ENCODE measurements at regions not wholly inside any gene's neighbourhood (a gene's known extent, or its start where the extent isn't known, plus 50 kb on each side); places are given as distances from the start of the nearest gene placed in this dataset.

DNA sequence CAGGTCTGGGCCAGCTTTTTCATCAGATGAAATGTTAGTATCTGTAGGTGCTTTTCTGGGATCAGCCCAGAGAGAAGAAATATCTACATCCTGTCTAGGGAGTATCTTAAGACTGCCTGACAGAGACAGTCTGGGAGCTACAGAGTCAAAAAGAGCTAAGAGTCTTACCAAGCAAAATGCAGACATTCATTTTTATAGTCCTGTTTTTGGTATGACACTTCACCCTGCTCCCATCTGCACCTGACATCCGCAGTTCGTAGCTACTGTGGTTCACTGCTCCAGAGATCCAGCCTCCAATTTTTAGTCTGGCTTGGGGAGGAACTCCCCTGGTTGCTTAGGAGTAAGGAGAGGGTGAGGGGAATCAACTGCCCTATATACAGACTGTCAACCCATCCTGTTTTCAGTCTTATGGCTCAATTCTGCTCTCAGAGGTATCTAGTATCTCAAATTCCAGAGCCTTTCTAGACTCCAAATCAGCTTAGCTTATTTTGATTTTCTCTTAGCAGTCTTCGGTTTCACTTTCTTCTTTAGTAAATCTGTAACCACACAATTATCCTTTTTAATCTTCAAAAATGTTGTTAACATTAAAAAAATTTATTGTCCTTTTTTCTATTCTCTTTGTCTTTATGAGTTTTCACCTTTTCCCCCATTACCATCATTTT, 97.8 kb downstream of the TMEM100 start:
- TF ChIP-seq, protein P1, sequence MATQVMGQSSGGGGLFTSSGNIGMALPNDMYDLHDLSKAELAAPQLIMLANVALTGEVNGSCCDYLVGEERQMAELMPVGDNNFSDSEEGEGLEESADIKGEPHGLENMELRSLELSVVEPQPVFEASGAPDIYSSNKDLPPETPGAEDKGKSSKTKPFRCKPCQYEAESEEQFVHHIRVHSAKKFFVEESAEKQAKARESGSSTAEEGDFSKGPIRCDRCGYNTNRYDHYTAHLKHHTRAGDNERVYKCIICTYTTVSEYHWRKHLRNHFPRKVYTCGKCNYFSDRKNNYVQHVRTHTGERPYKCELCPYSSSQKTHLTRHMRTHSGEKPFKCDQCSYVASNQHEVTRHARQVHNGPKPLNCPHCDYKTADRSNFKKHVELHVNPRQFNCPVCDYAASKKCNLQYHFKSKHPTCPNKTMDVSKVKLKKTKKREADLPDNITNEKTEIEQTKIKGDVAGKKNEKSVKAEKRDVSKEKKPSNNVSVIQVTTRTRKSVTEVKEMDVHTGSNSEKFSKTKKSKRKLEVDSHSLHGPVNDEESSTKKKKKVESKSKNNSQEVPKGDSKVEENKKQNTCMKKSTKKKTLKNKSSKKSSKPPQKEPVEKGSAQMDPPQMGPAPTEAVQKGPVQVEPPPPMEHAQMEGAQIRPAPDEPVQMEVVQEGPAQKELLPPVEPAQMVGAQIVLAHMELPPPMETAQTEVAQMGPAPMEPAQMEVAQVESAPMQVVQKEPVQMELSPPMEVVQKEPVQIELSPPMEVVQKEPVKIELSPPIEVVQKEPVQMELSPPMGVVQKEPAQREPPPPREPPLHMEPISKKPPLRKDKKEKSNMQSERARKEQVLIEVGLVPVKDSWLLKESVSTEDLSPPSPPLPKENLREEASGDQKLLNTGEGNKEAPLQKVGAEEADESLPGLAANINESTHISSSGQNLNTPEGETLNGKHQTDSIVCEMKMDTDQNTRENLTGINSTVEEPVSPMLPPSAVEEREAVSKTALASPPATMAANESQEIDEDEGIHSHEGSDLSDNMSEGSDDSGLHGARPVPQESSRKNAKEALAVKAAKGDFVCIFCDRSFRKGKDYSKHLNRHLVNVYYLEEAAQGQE (IDR thresholded peaks at IDR 0.05; ENCODE audit: insufficient read depth in 1 of 2, low read depth in 2 of 2, low read length in 2 of 2), result no peak
- TF ChIP-seq TAF1 (IDR thresholded peaks at IDR 0.05; ENCODE audit: borderline replicate concordance, insufficient read depth, low read length) (no peak), SIN3A (IDR thresholded peaks at IDR 0.05; ENCODE audit: borderline replicate concordance, insufficient read depth, low read length) (no peak), POLR2AphosphoS5 (IDR thresholded peaks at IDR 0.05; ENCODE audit: low read depth, low read length) (no peak), FOXP2 (optimal IDR thresholded peaks at IDR 0.05; ENCODE audit: borderline replicate concordance, extremely low read depth, extremely low read length, insufficient read depth) (no peak)

DNA sequence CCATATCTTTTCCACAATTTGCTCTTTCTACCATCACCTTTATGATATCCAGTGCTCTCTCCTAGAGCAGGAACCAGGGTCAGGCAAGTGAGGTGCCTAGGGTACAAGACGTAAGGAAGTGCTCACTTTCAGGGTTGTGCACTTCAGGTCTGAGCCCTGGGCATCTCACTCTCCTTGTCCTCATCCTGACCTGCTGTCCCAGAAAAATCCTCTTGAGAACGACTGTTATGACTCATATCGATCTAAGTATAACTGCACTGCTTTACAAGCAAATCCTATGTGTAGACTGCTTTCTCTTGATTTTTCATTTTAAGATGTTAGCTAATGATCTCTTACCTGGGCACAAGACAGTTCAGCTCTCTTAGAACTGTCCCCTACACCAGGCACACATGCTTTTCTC, 100.1 kb downstream of the TMEM100 start:
- TF ChIP-seq POLR2AphosphoS5 (IDR thresholded peaks at IDR 0.05; ENCODE audit: low read depth, low read length) (no peak), SIN3A (IDR thresholded peaks at IDR 0.05; ENCODE audit: borderline replicate concordance, insufficient read depth, low read length) (no peak), FOXP2 (optimal IDR thresholded peaks at IDR 0.05; ENCODE audit: borderline replicate concordance, extremely low read depth, extremely low read length, insufficient read depth) (no peak), TAF1 (IDR thresholded peaks at IDR 0.05; ENCODE audit: borderline replicate concordance, insufficient read depth, low read length) (no peak)
- TF ChIP-seq, protein P1 (IDR thresholded peaks at IDR 0.05; ENCODE audit: insufficient read depth in 1 of 2, low read depth in 2 of 2, low read length in 2 of 2), result no peak

DNA sequence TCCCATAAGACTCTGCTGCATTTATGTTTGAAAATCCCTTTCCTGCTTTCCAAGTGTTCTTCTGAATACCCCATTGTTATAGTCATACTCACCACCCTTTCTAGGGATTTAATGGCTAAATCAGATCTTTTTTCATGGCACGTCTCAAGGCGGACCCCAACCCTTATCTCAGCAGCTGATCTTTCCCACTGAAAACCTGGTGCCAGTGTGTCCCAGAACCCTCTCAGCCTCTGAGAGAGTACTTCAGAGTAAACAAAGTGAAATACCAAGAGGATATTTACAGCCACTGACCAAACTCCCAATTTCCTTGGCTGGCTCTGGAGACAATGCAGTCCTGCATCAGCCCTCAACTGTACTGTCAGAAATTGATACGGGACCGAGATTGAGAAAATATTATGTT, 101.7 kb downstream of the TMEM100 start:
- TF ChIP-seq FOXP2 (optimal IDR thresholded peaks at IDR 0.05; ENCODE audit: borderline replicate concordance, extremely low read depth, extremely low read length, insufficient read depth) (no peak), POLR2AphosphoS5 (IDR thresholded peaks at IDR 0.05; ENCODE audit: low read depth, low read length) (no peak)

DNA sequence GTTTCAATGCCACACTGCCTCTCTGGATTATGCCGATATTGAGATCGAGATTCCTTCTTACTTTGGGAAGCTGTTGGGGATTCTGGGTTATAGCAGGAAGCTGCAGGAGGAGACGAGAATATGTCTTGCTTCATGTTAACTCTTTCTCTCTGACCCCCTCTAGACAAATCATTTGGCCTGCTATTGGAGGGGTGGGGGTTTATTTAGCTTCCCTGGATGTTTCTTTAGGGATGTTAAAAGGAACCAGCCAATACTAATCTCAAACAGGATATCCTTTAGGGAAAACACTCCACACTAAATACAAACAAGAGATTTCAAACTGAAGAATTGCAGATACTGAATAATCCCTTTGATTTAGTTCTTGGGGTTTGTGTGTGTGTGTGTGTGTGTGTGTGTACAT, 102.6 kb downstream of the TMEM100 start:
- TF ChIP-seq, protein P1 (IDR thresholded peaks at IDR 0.05; ENCODE audit: insufficient read depth in 1 of 2, low read depth in 2 of 2, low read length in 2 of 2), result no peak
- TF ChIP-seq FOXP2 (optimal IDR thresholded peaks at IDR 0.05; ENCODE audit: borderline replicate concordance, extremely low read depth, extremely low read length, insufficient read depth), result no peak

DNA sequence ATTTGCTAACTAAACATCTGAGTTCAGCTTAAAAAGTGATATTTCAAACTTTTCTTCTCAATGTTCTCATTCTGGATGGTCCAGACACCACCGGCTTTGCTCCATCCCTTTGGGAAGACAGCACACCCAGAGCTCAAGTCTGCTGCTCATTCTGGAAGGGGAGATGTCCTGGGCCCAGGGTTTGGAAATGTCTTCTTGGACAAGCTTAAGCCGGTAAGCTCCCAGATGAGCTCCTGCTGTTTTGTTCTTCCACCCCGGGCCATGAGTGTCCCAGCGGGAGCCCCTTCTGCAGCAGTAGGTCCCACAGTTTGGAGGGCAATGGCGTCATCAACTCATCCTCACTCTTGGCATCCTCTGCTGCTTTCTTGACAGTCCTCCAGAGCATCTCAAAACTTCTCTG, 105.2 kb downstream of the TMEM100 start:
- TF ChIP-seq SIN3A (IDR thresholded peaks at IDR 0.05; ENCODE audit: borderline replicate concordance, insufficient read depth, low read length), result no peak
- TF ChIP-seq TAF1 (IDR thresholded peaks at IDR 0.05; ENCODE audit: borderline replicate concordance, insufficient read depth, low read length), result no peak
- no peak for TF ChIP-seq POLR2AphosphoS5 (IDR thresholded peaks at IDR 0.05; ENCODE audit: low read depth, low read length)
- no peak for TF ChIP-seq FOXP2 (optimal IDR thresholded peaks at IDR 0.05; ENCODE audit: borderline replicate concordance, extremely low read depth, extremely low read length, insufficient read depth)
- TF ChIP-seq, protein P1 (IDR thresholded peaks at IDR 0.05; ENCODE audit: insufficient read depth in 1 of 2, low read depth in 2 of 2, low read length in 2 of 2), result no peak
